PC-9 (cell line): ENCODE measurements at regions not wholly inside any gene's neighbourhood (a gene's known extent, or its start where the extent isn't known, plus 50 kb on each side); places are given as distances from the start of the nearest gene placed in this dataset.
"Not testable (repeated sequence)": the region's sequence is repeated elsewhere in the genome, so short reads cannot be mapped to it uniquely, and the experiment has no call there.

Source experiments
- CTCF ChIP-seq: fragments of 200-600 bp; sonication (generic); conservative IDR thresholded peaks from 2 replicates; pipeline ENCODE4 v1.6.1; 2017; ENCODE audit warnings: mixed run types, antibody characterized with exemption, mild to moderate bottlenecking, moderate library complexity
- EZH2 ChIP-seq: fragments of 200-600 bp; sonication (generic); IDR thresholded peaks from 2 replicates; pipeline ENCODE4 v1.8.0; 2017; ENCODE audit warnings: antibody characterized with exemption, low read depth

GRCh38 chr22:11578551-11578950 is 3949.4 kb upstream of the OR11H1 start:
- not testable (repeated sequence) for TF ChIP-seq CTCF, EZH2
